A549 (cell line): ENCODE measurements at regions not wholly inside any gene's neighbourhood (a gene's known extent, or its start where the extent isn't known, plus 50 kb on each side); places are given as distances from the start of the nearest gene placed in this dataset.

Source experiments
- ATAC-seq, 2 experiments: fragments of 200-7000 bp in 1 of 2; fragments of >200 bp in 1 of 2; cut with Nextera tagmentation in 1 of 2; cut with Tn5 transposase in 1 of 2; 3 replicates each; pipeline versions ENCODE4 v1.8.0 to v1.9.1; 2018 to 2020; ENCODE audit warnings: mild to moderate bottlenecking in 1 of 2, moderate library complexity in 1 of 2
- CTCF ChIA-PET: fragments of 300-600 bp; sonication (Branson Sonifier 250); formaldehyde crosslinking; extraction: SDS; loops from one replicate; lab custom pipeline; 2021; ENCODE audit warnings: antibody characterized with exemption, inconsistent platforms; lab: Yijun Ruan, JAX
- POLR2A ChIA-PET: fragments of 350-600 bp; formaldehyde crosslinking; extraction: SDS; loops from one replicate; lab custom pipeline; 2021; ENCODE audit warnings: antibody characterized with exemption, inconsistent platforms; lab: Yijun Ruan, JAX
- DNase-seq, 2 experiments: peaks; one replicate each; pipeline versions ENCODE4 v3.0.0 to v3.0.0-alpha.2; 2011 to 2016; ENCODE audit warnings: low read depth in 1 of 2, low spot score in 1 of 2
- FAIRE-seq: peaks from 2 replicates; lab custom pipeline; 2011; peaks lifted over from hg19 to GRCh38; lab: Jason Lieb, UNC
- H3K27ac ChIP-seq, 2 experiments: fragments of >200 bp; sonication (Bioruptor Twin); formaldehyde crosslinking; 3 replicates each; pipeline ENCODE4 v1.5.1; 2016 to 2017
- H3K4me1 ChIP-seq: fragments of >200 bp; sonication (Bioruptor Twin); formaldehyde crosslinking; 3 replicates; pipeline ENCODE4 v1.6.1; 2016
- H3K4me2 ChIP-seq: fragments of >200 bp; sonication (Bioruptor Twin); formaldehyde crosslinking; 3 replicates; pipeline ENCODE4 v1.6.1; 2016
- H3K4me3 ChIP-seq: fragments of >200 bp; sonication (Bioruptor Twin); formaldehyde crosslinking; 3 replicates; pipeline ENCODE4 v1.5.1; 2016
- H3K9me3 ChIP-seq: fragments of >200 bp; sonication (Bioruptor Twin); formaldehyde crosslinking; 3 replicates; pipeline ENCODE4 v1.6.1; 2016
- ATOH8 ChIP-seq: fragments of 250-450 bp; sonication (Bioruptor Pico); IDR thresholded peaks from 2 replicates; pipeline ENCODE4 v1.5.0; 2020; ENCODE audit warnings: low read depth, mild to moderate bottlenecking, moderate library complexity
- CBX2 ChIP-seq: fragments of 200-600 bp; sonication (generic); IDR thresholded peaks from 2 replicates; pipeline ENCODE4 v1.6.1; 2016; ENCODE audit warnings: low read depth, mild to moderate bottlenecking, borderline replicate concordance
- CBX8 ChIP-seq: fragments of 200-600 bp; sonication (generic); IDR thresholded peaks from 2 replicates; pipeline ENCODE4 v1.6.1; 2016
- CHD2 ChIP-seq: fragments of 150-350 bp; IDR thresholded peaks from 2 replicates; pipeline ENCODE4 v1.6.1; 2014; ENCODE audit warnings: low read length; ENCODE audit not compliant: partially characterized antibody
- EP300 ChIP-seq, 2 experiments: fragments of >200 bp; sonication (Bioruptor Twin); formaldehyde crosslinking; IDR thresholded peaks; 2 replicates in 1 of 2; 3 replicates in 1 of 2; pipeline ENCODE4 v1.6.1; 2016 to 2017
- FOSB ChIP-seq: fragments of 250-450 bp; sonication (Bioruptor Pico); IDR thresholded peaks from 2 replicates; pipeline ENCODE4 v1.5.0; 2020; ENCODE audit warnings: mild to moderate bottlenecking, moderate library complexity
- FOSL2 ChIP-seq, 2 experiments: fragments of 450-650 bp in 1 of 2; fragments of >200 bp in 1 of 2; sonication (Bioruptor Twin) in 1 of 2; formaldehyde crosslinking; IDR thresholded peaks; 2 replicates each; pipeline versions ENCODE4 v1.5.0 to v1.6.1; 2016 to 2020; ENCODE audit warnings: mild to moderate bottlenecking in 1 of 2, moderate library complexity in 1 of 2
- HDAC2 ChIP-seq: fragments of 200-600 bp; sonication (generic); IDR thresholded peaks from 2 replicates; pipeline ENCODE4 v1.6.1; 2016
- HOXB13 ChIP-seq: fragments of 250-450 bp; sonication (Bioruptor Pico); IDR thresholded peaks from 2 replicates; pipeline ENCODE4 v1.5.0; 2020; ENCODE audit warnings: low read depth, mild to moderate bottlenecking, moderate library complexity
- HOXB5 ChIP-seq: fragments of 250-450 bp; sonication (Bioruptor Pico); IDR thresholded peaks from 2 replicates; pipeline ENCODE4 v1.5.0; 2020; ENCODE audit warnings: mild to moderate bottlenecking, moderate library complexity
- RAD21 ChIP-seq, 2 experiments: fragments of >200 bp in 1 of 2; sonication (Bioruptor Twin) in 1 of 2; formaldehyde crosslinking in 1 of 2; IDR thresholded peaks in 1 of 2; conservative IDR thresholded peaks in 1 of 2; 2 replicates in 1 of 2; 3 replicates in 1 of 2; pipeline ENCODE4 v1.6.1; 2012 to 2018; ENCODE audit warnings: inconsistent platforms in 1 of 2
- REST ChIP-seq: fragments of 200-600 bp; sonication (generic); IDR thresholded peaks from 2 replicates; pipeline ENCODE4 v1.6.1; 2016; ENCODE audit warnings: antibody characterized with exemption, mild to moderate bottlenecking, moderate library complexity
- SREBF2 ChIP-seq: fragments of 450-650 bp; IDR thresholded peaks from 2 replicates; pipeline ENCODE4 v1.6.1; 2014; ENCODE audit warnings: mild to moderate bottlenecking, moderate library complexity
- TP53 ChIP-seq: fragments of 250-450 bp; sonication (Bioruptor Pico); IDR thresholded peaks from 2 replicates; pipeline ENCODE4 v1.5.0; 2021; ENCODE audit warnings: mild to moderate bottlenecking, moderate library complexity
- ZNF302 ChIP-seq: fragments of 250-450 bp; sonication (Bioruptor Pico); IDR thresholded peaks from 2 replicates; pipeline ENCODE4 v1.9.0; 2021; ENCODE audit warnings: inconsistent platforms, mild to moderate bottlenecking, moderate library complexity
- WGBS: methylation state at CpG from one replicate; pipeline ENCODE4 v1.1.6; 2017; ENCODE audit errors: missing lambda C conversion rate; 5-methylcytosine and 5-hydroxymethylcytosine counted together
- TF ChIP-seq, protein P1 (sequence below): IDR thresholded peaks from 2 replicates; pipeline ENCODE4 v1.6.1; 2012
- TF ChIP-seq, protein P2 (sequence below): fragments of >200 bp; sonication (Bioruptor Twin); formaldehyde crosslinking; IDR thresholded peaks from 3 replicates; pipeline ENCODE4 v1.5.1; 2016
- TF ChIP-seq, protein P3 (sequence below): IDR thresholded peaks from 2 replicates; pipeline ENCODE4 v1.6.1; 2012

DNA sequence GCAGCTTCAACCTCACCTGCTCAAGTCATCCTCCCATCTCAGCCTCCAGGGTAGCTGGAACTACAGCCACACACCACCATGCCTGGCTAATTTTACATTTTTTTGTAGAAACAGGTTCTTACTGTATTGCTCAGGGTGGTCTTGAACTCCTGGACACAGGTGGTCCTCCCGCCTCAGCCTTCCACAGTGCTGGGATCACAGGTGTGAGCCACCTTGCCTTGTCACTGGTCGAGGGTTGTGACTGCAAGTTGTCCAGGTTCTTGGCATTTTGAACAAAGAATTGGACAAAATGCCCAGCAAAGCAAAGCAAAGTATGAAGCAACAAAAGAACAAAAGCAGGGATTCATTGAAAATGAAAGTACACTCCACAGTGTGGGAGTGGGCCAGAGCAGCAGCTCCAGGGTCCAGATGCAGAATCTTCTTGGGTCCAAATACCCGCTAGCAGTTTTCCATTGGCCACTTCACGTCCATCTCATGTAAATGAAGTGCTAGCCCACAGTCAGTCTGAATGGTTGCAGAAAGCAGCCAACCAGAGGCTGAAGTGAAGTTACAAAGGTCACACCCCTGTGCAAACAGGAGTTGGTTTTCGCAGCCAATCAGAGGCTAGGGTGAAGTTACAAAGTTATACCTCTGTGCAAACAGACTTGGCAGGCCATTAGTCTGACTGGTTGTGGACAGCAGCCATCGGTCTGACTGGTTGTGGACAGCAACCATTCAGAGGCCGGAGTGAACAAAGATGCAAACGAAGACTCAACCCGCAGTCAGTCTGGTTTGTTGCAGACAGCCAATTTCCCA, 109.5 kb upstream of the KIF26B start:
- ChIA-PET CTCF (interaction anchor here (0.8 to 1.9 kb wide), 3 partner anchors 124 to 244 kb away, joined by 3 to 5 read pairs (median 4); no protein-coding TSS in a partner anchor), POLR2A (no interaction called here)
- peak in 1 of 2 experiments; percentile 85 for DNase-seq
- Histone ChIP-seq H3K4me1 (peaks cover 22% of the 10 kb centered on the region), H3K4me3 (no peak overlapping the region), H3K9me3 (no peaks in the 10 kb centered on the region)
- FAIRE-seq: no peak
- WGBS: 72% methylated on average over 9 of the region's 9 CpGs
- peak; percentile 44; the same call in 1 of the 2 replicates for TF ChIP-seq REST
- TF ChIP-seq, protein P1, sequence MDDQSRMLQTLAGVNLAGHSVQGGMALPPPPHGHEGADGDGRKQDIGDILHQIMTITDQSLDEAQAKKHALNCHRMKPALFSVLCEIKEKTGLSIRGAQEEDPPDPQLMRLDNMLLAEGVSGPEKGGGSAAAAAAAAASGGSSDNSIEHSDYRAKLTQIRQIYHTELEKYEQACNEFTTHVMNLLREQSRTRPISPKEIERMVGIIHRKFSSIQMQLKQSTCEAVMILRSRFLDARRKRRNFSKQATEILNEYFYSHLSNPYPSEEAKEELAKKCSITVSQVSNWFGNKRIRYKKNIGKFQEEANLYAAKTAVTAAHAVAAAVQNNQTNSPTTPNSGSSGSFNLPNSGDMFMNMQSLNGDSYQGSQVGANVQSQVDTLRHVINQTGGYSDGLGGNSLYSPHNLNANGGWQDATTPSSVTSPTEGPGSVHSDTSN: no peak
- TF ChIP-seq, all 56 proteins: peak for 1
- Histone ChIP-seq H3K27ac (peak overlapping the region in 1 of 2 experiments; percentile 18; a peak in 2 of 6 replicates), H3K4me2 (peak overlapping the region; percentile 47)
- peak; percentile 81 to 93 for ATAC-seq

DNA sequence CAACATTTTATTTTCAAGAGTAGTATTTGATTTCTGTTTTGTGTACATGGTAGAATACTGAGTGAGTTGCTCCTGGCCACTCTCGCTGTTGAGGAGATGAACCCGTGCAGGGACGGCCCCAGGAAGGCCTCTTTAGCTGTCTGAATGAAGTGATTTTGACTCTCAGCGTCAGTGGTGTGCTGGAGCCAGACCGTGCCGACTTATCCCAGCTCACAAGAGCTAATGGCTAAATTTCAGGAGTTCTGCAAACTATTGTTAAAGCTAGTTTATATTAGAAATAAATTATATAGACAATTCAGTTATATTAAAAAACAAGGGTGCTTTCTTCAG, 111.2 kb upstream of the KIF26B start:
- FAIRE-seq (no peak), ATAC-seq (no peak), DNase-seq (no peak)
- WGBS: 82% methylated on average over 6 of the region's 6 CpGs
- H3K9me3 ChIP-seq: no peaks in the 10 kb centered on the region
- POLR2A ChIA-PET: interaction anchor here (1.5 to 2.8 kb wide), 4 partner anchors 72 to 209 kb away, joined by 5 to 16 read pairs (median 12); partner anchors contain the start of gene HNRNPU
- H3K4me3 ChIP-seq: no peak overlapping the region
- CTCF ChIA-PET: interaction anchor here (0.7 to 4.1 kb wide), 32 partner anchors 11 to 764 kb away, joined by 3 to 37 read pairs (median 11); partner anchors contain the start of gene HNRNPU
- no peak for TF ChIP-seq SREBF2
- TF ChIP-seq RAD21 (conservative IDR thresholded peaks at IDR 0.05 in 1 of 2, IDR thresholded peaks at IDR 0.05 in 1 of 2): no peak
- no peak for TF ChIP-seq CBX8
- TF ChIP-seq CHD2: no peak
- TF ChIP-seq, protein P1: no peak
- TF ChIP-seq FOSB (CRISPR knock-in tag): no peak
- TF ChIP-seq EP300 (IDR thresholded peaks at IDR 0.05): no peak
- TF ChIP-seq TP53 (CRISPR knock-in tag): no peak
- no peak for TF ChIP-seq ZNF302 (CRISPR knock-in tag)
- TF ChIP-seq HDAC2: no peak
- TF ChIP-seq, protein P2, sequence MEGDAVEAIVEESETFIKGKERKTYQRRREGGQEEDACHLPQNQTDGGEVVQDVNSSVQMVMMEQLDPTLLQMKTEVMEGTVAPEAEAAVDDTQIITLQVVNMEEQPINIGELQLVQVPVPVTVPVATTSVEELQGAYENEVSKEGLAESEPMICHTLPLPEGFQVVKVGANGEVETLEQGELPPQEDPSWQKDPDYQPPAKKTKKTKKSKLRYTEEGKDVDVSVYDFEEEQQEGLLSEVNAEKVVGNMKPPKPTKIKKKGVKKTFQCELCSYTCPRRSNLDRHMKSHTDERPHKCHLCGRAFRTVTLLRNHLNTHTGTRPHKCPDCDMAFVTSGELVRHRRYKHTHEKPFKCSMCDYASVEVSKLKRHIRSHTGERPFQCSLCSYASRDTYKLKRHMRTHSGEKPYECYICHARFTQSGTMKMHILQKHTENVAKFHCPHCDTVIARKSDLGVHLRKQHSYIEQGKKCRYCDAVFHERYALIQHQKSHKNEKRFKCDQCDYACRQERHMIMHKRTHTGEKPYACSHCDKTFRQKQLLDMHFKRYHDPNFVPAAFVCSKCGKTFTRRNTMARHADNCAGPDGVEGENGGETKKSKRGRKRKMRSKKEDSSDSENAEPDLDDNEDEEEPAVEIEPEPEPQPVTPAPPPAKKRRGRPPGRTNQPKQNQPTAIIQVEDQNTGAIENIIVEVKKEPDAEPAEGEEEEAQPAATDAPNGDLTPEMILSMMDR: no peak
- TF ChIP-seq CBX2: no peak
- TF ChIP-seq, protein P3, sequence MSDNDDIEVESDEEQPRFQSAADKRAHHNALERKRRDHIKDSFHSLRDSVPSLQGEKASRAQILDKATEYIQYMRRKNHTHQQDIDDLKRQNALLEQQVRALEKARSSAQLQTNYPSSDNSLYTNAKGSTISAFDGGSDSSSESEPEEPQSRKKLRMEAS: no peak
- TF ChIP-seq HOXB5 (CRISPR knock-in tag): no peak
- TF ChIP-seq ATOH8 (CRISPR knock-in tag): no peak
- no peak for TF ChIP-seq HOXB13
- no peak for TF ChIP-seq FOSL2 (IDR thresholded peaks at IDR 0.05)
- no peak for TF ChIP-seq FOSL2 (CRISPR knock-in tag; IDR thresholded peaks at IDR 0.05)
- TF ChIP-seq, all 56 proteins: peak for 0
- H3K4me2 ChIP-seq: no peak overlapping the region
- peaks cover 22% of the 10 kb centered on the region for H3K4me1 ChIP-seq
- no peak overlapping the region for H3K27ac ChIP-seq
